ENCODE measurements at regions not wholly inside any gene's neighbourhood (a gene's known extent, or its start where the extent isn't known, plus 50 kb on each side); places are given as distances from the start of the nearest gene placed in this dataset.
"Not testable (repeated sequence)": the region's sequence is repeated elsewhere in the genome, so short reads cannot be mapped to it uniquely, and the experiment has no call there.

DNA sequence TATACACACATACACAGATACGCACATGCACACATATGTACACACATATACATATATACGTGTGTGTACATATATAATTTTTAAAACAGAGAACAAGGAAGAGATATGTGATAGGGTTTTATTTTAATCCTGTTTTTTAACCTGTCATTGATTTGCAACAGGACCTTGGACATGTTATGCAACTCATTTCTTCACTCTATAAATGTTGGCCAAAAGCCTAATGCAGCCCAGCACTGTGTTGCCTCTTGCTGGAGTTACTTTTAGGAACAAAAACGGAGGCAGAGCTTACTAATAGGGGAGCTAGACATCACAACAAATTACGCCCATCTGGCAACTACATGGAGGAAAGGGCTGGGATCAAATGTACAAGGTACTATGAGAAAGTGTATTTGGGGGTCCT lies 179.9 kb upstream of the TAB2 start:
- Histone ChIP-seq H3K4me1 (ENCODE audit: insufficient read depth, low read length) (no peaks in the 10 kb centered on the region), H3K4me3 (ENCODE audit: low read length) (no peak overlapping the region), H3K9ac (ENCODE audit: low read depth, low read length) (no peak overlapping the region), H3K27me3 (ENCODE audit: insufficient read depth, low read length) (no peaks in the 10 kb centered on the region), H3K9me3 (ENCODE audit: insufficient read depth, low read depth, low read length) (no peaks in the 10 kb centered on the region), H3K36me3 (ENCODE audit: insufficient read depth, low read length) (no peaks in the 10 kb centered on the region), H3K27ac (ENCODE audit: low read depth, low read length) (no peak overlapping the region)
- 95% methylated on average over 2 of the region's 4 CpGs for WGBS

GRCh38 chr6:149138089-149138488 lies 179.4 kb upstream of the TAB2 start:
- 91% methylated on average over 10 of the region's 10 CpGs for WGBS
- no peak overlapping the region for H3K9ac ChIP-seq (ENCODE audit: low read depth, low read length)
- H3K4me1 ChIP-seq (ENCODE audit: insufficient read depth, low read length) = no peaks in the 10 kb centered on the region
- H3K36me3 ChIP-seq (ENCODE audit: insufficient read depth, low read length) = no peaks in the 10 kb centered on the region
- H3K27me3 ChIP-seq (ENCODE audit: insufficient read depth, low read length) = no peaks in the 10 kb centered on the region
- H3K9me3 ChIP-seq (ENCODE audit: insufficient read depth, low read depth, low read length) = no peaks in the 10 kb centered on the region
- no peak overlapping the region for H3K27ac ChIP-seq (ENCODE audit: low read depth, low read length)
- no peak overlapping the region for H3K4me3 ChIP-seq (ENCODE audit: low read length)

- Histone ChIP-seq H3K27me3 (ENCODE audit: insufficient read depth, low read length) (no peaks in the 10 kb centered on the region), H3K9me3 (ENCODE audit: insufficient read depth, low read depth, low read length) (no peaks in the 10 kb centered on the region), H3K4me3 (ENCODE audit: low read length) (no peak overlapping the region), H3K4me1 (ENCODE audit: insufficient read depth, low read length) (no peaks in the 10 kb centered on the region), H3K27ac (ENCODE audit: low read depth, low read length) (no peak overlapping the region), H3K9ac (ENCODE audit: low read depth, low read length) (no peak overlapping the region), H3K36me3 (ENCODE audit: insufficient read depth, low read length) (no peaks in the 10 kb centered on the region)
- 94% methylated on average over 11 of the region's 12 CpGs for WGBS
Observed at GRCh38 chr6:149138699-149139294, 178.7 kb upstream of the TAB2 start.

DNA sequence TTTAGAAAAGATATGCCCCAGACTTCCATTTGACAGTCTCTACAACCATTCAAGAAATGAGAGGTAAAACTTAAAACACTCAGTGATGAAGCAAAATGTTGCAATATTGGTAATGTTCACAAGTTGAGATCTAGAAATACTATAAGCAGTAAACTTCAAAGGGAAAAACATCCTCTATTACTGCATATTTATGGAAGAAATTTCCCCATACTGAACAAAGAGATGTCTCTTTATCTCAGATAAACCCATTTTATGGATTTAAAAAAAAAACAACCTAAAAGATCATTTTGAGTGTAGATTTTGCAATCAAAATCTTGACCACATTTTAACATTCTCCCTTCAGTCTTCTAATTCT lies 177.8 kb upstream of the TAB2 start:
- no peaks in the 10 kb centered on the region for H3K36me3 ChIP-seq (ENCODE audit: insufficient read depth, low read length)
- no peaks in the 10 kb centered on the region for H3K9me3 ChIP-seq (ENCODE audit: insufficient read depth, low read depth, low read length)
- no peak overlapping the region for H3K4me3 ChIP-seq (ENCODE audit: low read length)
- no peaks in the 10 kb centered on the region for H3K4me1 ChIP-seq (ENCODE audit: insufficient read depth, low read length)
- no peak overlapping the region for H3K27ac ChIP-seq (ENCODE audit: low read depth, low read length)
- no peak overlapping the region for H3K9ac ChIP-seq (ENCODE audit: low read depth, low read length)
- no peaks in the 10 kb centered on the region for H3K27me3 ChIP-seq (ENCODE audit: insufficient read depth, low read length)

DNA sequence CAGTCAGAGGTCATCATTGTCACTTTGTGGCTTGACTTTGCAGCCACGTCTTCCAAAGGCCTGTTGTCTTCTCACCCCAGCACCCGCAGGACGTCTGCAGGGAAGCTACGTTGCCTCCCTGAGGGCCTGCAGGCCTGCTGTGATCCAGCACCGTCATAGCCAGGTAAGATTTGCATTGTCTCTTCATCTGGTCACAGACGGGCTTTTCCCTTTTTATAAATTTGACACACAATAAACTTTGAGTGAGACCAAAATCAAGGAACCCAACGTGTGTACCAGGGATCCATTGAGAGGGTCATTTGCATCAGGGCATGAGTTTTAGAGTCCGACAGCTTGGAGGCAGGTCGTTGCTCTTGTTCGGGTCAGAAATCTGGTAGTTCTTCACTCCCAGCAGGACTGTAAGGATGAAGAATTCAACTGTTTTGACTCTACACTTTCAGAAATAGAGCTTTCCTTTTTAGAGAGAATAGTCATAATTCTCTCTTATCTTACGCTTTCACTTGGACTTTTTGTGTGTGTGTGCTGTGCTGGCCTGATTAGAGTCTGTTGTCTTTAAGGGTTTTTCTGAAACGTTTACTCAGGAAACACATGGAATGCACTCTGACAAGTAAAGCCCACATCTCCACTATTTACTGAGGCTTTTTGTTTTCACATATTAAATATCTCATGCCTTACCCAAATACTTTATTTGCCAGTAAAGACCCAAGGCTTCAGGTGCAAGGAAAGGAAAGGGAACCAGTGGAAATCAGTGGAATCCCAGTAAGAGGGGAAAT lies 177.2 kb upstream of the TAB2 start:
- Histone ChIP-seq H3K9ac (ENCODE audit: low read depth, low read length) (no peak overlapping the region), H3K36me3 (ENCODE audit: insufficient read depth, low read length) (no peaks in the 10 kb centered on the region), H3K4me1 (ENCODE audit: insufficient read depth, low read length) (no peaks in the 10 kb centered on the region), H3K27me3 (ENCODE audit: insufficient read depth, low read length) (no peaks in the 10 kb centered on the region), H3K9me3 (ENCODE audit: insufficient read depth, low read depth, low read length) (no peaks in the 10 kb centered on the region), H3K4me3 (ENCODE audit: low read length) (no peak overlapping the region), H3K27ac (ENCODE audit: low read depth, low read length) (no peak overlapping the region)
- WGBS = 79% methylated on average over 12 of the region's 12 CpGs

- WGBS = 89% methylated on average over 1 of the region's 1 CpG
- H3K4me3 ChIP-seq (ENCODE audit: low read length) = no peak overlapping the region
- H3K36me3 ChIP-seq (ENCODE audit: insufficient read depth, low read length) = no peaks in the 10 kb centered on the region
- no peaks in the 10 kb centered on the region for H3K4me1 ChIP-seq (ENCODE audit: insufficient read depth, low read length)
- H3K9me3 ChIP-seq (ENCODE audit: insufficient read depth, low read depth, low read length) = no peaks in the 10 kb centered on the region
- no peaks in the 10 kb centered on the region for H3K27me3 ChIP-seq (ENCODE audit: insufficient read depth, low read length)
- H3K9ac ChIP-seq (ENCODE audit: low read depth, low read length) = no peak overlapping the region
- H3K27ac ChIP-seq (ENCODE audit: low read depth, low read length) = no peak overlapping the region
Observed at GRCh38 chr6:149140910-149141290, 176.6 kb upstream of the TAB2 start.

DNA sequence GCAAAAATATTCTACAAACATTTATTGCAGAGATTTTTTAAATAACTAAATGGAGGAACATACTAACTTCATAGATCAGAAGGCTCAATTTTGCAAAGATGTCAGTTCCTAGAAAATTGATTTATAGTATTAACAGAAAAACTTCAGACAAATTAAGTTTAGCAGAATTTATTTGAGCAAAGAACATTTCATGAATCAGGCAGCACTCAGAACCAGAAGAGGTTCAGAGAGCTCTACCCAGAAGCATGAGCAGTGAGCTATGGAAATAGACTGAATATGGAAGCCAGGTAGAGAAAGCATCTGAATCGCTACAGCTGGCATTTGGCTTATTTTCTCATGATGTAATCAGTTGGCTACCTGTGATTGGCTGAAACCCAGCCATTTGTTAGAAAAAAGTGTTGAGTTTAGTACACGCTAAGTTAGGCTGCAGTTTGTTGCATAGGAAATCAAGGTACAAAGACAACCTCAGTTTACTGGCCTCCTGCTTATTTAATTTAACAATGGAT lies 174.5 kb upstream of the TAB2 start:
- Histone ChIP-seq H3K36me3 (ENCODE audit: insufficient read depth, low read length) (no peaks in the 10 kb centered on the region), H3K27ac (ENCODE audit: low read depth, low read length) (no peak overlapping the region), H3K27me3 (ENCODE audit: insufficient read depth, low read length) (no peaks in the 10 kb centered on the region), H3K4me1 (ENCODE audit: insufficient read depth, low read length) (no peaks in the 10 kb centered on the region), H3K9ac (ENCODE audit: low read depth, low read length) (no peak overlapping the region), H3K9me3 (ENCODE audit: insufficient read depth, low read depth, low read length) (no peaks in the 10 kb centered on the region), H3K4me3 (ENCODE audit: low read length) (no peak overlapping the region)
- 63% methylated on average over 2 of the region's 2 CpGs for WGBS

DNA sequence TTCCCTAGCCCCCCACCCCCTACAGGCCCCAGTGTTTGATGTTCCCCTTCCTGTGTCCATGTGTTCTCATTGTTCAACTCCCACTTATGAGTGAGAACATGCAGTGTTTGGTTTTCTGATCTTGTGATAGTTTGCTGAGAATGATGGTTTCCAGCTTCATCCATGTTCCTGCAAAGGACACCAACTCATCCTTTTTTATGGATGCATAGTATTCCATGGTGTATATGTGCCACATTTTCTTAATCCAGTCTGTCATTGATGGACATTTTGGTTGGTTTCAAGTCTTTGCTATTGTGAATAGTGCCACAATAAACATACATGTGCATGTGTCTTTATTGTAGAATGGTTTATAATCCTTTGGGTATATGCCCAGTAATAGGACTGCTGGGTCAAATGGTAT lies 171.7 kb upstream of the TAB2 start:
- not testable (repeated sequence) for H3K27me3 ChIP-seq (ENCODE audit: insufficient read depth, low read length); H3K36me3 ChIP-seq (ENCODE audit: insufficient read depth, low read length); H3K27ac ChIP-seq (ENCODE audit: low read depth, low read length); H3K9ac ChIP-seq (ENCODE audit: low read depth, low read length); H3K9me3 ChIP-seq (ENCODE audit: insufficient read depth, low read depth, low read length); H3K4me1 ChIP-seq (ENCODE audit: insufficient read depth, low read length); H3K4me3 ChIP-seq (ENCODE audit: low read length)

DNA sequence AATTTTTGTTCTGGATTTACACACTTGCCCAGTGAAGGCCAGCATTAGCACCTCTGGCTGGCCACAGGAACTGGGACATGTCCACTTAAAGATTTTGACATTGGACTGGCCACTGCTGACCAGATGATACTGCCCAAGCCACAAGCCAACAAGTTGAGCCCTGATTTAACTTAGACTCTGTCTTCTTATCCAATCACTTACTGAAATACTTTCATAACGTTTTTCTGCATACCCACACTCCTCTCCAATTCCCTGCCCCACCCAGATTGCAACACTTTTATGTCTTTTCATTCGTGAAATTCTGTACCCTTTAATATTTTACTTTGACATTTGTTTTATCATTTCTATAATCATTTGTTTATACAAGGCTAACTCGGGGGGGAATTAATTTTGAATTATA lies 170.3 kb upstream of the TAB2 start:
- H3K9me3 ChIP-seq (ENCODE audit: insufficient read depth, low read depth, low read length) = no peaks in the 10 kb centered on the region
- no peak overlapping the region for H3K4me3 ChIP-seq (ENCODE audit: low read length)
- no peaks in the 10 kb centered on the region for H3K36me3 ChIP-seq (ENCODE audit: insufficient read depth, low read length)
- no peak overlapping the region for H3K27ac ChIP-seq (ENCODE audit: low read depth, low read length)
- no peak overlapping the region for H3K9ac ChIP-seq (ENCODE audit: low read depth, low read length)
- no peaks in the 10 kb centered on the region for H3K4me1 ChIP-seq (ENCODE audit: insufficient read depth, low read length)
- no peaks in the 10 kb centered on the region for H3K27me3 ChIP-seq (ENCODE audit: insufficient read depth, low read length)
- WGBS = 72% methylated on average over 2 of the region's 3 CpGs

- H3K27ac ChIP-seq (ENCODE audit: low read depth, low read length) = no peak overlapping the region
- WGBS = 89% methylated on average over 9 of the region's 9 CpGs
- no peaks in the 10 kb centered on the region for H3K4me1 ChIP-seq (ENCODE audit: insufficient read depth, low read length)
- H3K4me3 ChIP-seq (ENCODE audit: low read length) = no peak overlapping the region
- no peaks in the 10 kb centered on the region for H3K9me3 ChIP-seq (ENCODE audit: insufficient read depth, low read depth, low read length)
- H3K9ac ChIP-seq (ENCODE audit: low read depth, low read length) = no peak overlapping the region
- no peaks in the 10 kb centered on the region for H3K36me3 ChIP-seq (ENCODE audit: insufficient read depth, low read length)
- no peaks in the 10 kb centered on the region for H3K27me3 ChIP-seq (ENCODE audit: insufficient read depth, low read length)
Observed at GRCh38 chr6:149147938-149148718, 169.4 kb upstream of the TAB2 start.

DNA sequence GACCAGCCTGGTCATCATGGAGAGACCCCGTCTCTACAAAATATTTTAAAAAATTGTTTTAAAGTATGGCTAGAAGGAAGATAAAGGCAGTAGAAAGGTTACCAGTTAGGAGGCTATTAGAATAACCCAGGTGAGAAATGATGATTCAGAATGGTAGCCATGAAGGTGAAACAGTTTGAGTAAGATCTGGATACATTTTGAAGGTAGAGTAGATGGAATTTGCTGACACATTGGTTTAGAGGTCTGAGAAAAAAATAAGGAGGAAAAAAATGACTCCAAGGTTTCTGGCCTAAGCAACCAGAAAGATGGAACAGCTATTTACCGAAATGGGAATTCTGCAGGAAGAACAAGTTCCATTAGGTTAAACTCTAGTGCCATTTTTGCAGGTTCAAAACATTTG lies 167.9 kb upstream of the TAB2 start:
- Histone ChIP-seq H3K9me3 (ENCODE audit: insufficient read depth, low read depth, low read length) (no peaks in the 10 kb centered on the region), H3K27me3 (ENCODE audit: insufficient read depth, low read length) (no peaks in the 10 kb centered on the region), H3K4me3 (ENCODE audit: low read length) (no peak overlapping the region), H3K4me1 (ENCODE audit: insufficient read depth, low read length) (no peaks in the 10 kb centered on the region), H3K9ac (ENCODE audit: low read depth, low read length) (no peak overlapping the region), H3K27ac (ENCODE audit: low read depth, low read length) (no peak overlapping the region), H3K36me3 (ENCODE audit: insufficient read depth, low read length) (no peaks in the 10 kb centered on the region)
- WGBS = 92% methylated on average over 2 of the region's 2 CpGs

All from HUES64 (cell line).